NCI-H460 (cell line): ENCODE measurements at regions not wholly inside any gene's neighbourhood (a gene's known extent, or its start where the extent isn't known, plus 50 kb on each side); places are given as distances from the start of the nearest gene placed in this dataset.
"Not testable (repeated sequence)": the region's sequence is repeated elsewhere in the genome, so short reads cannot be mapped to it uniquely, and the experiment has no call there.

ENCODE experiments used
- DNase-seq: peaks from one replicate; pipeline ENCODE4 v3.0.0-alpha.2; 2016; ENCODE audit warnings: low read depth; ENCODE audit errors: extremely low read depth

- DNase-seq = not testable (repeated sequence)
Measured at GRCh38 chr20:26219546-26219945, 522.9 kb upstream of the ZNF337 start.

GRCh38 chr20:26218301-26218700 is 521.6 kb upstream of the ZNF337 start:
- DNase-seq = no peak

- no peak for DNase-seq
Measured at GRCh38 chr20:26216025-26216424, 519.4 kb upstream of the ZNF337 start.

- DNase-seq = no peak
Measured at GRCh38 chr20:26214991-26215390, 518.3 kb upstream of the ZNF337 start.

- no peak for DNase-seq
Measured at GRCh38 chr20:26209171-26209941, 512.7 kb upstream of the ZNF337 start.

GRCh38 chr20:26208296-26209091 is 511.8 kb upstream of the ZNF337 start:
- no peak for DNase-seq

GRCh38 chr20:26207967-26208295 is 511.3 kb upstream of the ZNF337 start:
- DNase-seq = not testable (repeated sequence)

- DNase-seq = no peak
Measured at GRCh38 chr20:26207237-26207966, 510.7 kb upstream of the ZNF337 start.

- DNase-seq = no peak
Measured at GRCh38 chr20:26205350-26205749, 508.7 kb upstream of the ZNF337 start.

- DNase-seq = not testable (repeated sequence)
Measured at GRCh38 chr20:26201026-26201425, 504.4 kb upstream of the ZNF337 start.

GRCh38 chr20:26187329-26187728 is 490.7 kb upstream of the ZNF337 start:
- not testable (repeated sequence) for DNase-seq

- DNase-seq = not testable (repeated sequence)
Measured at GRCh38 chr20:26183720-26184119, 487.1 kb upstream of the ZNF337 start.

- not testable (repeated sequence) for DNase-seq
Measured at GRCh38 chr20:26181364-26181763, 484.7 kb upstream of the ZNF337 start.

- DNase-seq = not testable (repeated sequence)
Measured at GRCh38 chr20:26171875-26172274, 475.2 kb upstream of the ZNF337 start.

GRCh38 chr20:26169506-26169905 is 472.9 kb upstream of the ZNF337 start:
- DNase-seq = no peak

- DNase-seq = no peak
Measured at GRCh38 chr20:26167499-26167898, 470.8 kb upstream of the ZNF337 start.

- no peak for DNase-seq
Measured at GRCh38 chr20:26163890-26164289, 467.2 kb upstream of the ZNF337 start.

- DNase-seq = not testable (repeated sequence)
Measured at GRCh38 chr20:26163151-26163550, 466.5 kb upstream of the ZNF337 start.

- DNase-seq = not testable (repeated sequence)
Measured at GRCh38 chr20:26161741-26162140, 465.1 kb upstream of the ZNF337 start.

GRCh38 chr20:26160916-26161315 is 464.3 kb upstream of the ZNF337 start:
- DNase-seq = not testable (repeated sequence)

GRCh38 chr20:26154224-26154623 is 457.6 kb upstream of the ZNF337 start:
- DNase-seq = no peak
